CD4-positive, CD25-positive, alpha-beta regulatory T cell (primary cell): ENCODE measurements at regions not wholly inside any gene's neighbourhood (a gene's known extent, or its start where the extent isn't known, plus 50 kb on each side); places are given as distances from the start of the nearest gene placed in this dataset.

Source experiments
- ATAC-seq, 2 donors: fragments of 150-1000 bp; cut with Tn5 transposase; one replicate each; pipeline ENCODE4 v1.10.0; 2021; ENCODE audit warnings: low read depth in 2 of 2, moderate number of reproducible peaks in 2 of 2, moderate library complexity in 1 of 2
- DNase-seq, 3 donors: peaks; one replicate each; pipeline versions ENCODE4 v3.0.0 to v3.0.0-alpha.2; 2012 to 2022; ENCODE audit warnings: mixed read lengths in 1 of 3
- H3K27ac ChIP-seq: one replicate; pipeline ENCODE4 v1.7.0; 2013; ENCODE audit warnings: mild to moderate bottlenecking, low read length; ENCODE audit not compliant: insufficient read depth, poor library complexity, severe bottlenecking
- H3K27me3 ChIP-seq: one replicate; pipeline ENCODE4 v1.7.0; 2013; ENCODE audit warnings: low read length; ENCODE audit not compliant: control insufficient read depth, insufficient read depth
- H3K36me3 ChIP-seq: one replicate; pipeline ENCODE4 v1.7.0; 2013; ENCODE audit warnings: mild to moderate bottlenecking, low read length, moderate library complexity; ENCODE audit not compliant: control insufficient read depth, insufficient read depth
- H3K4me1 ChIP-seq: 2 replicates; pipeline ENCODE4 v1.7.0; 2013; ENCODE audit warnings: mild to moderate bottlenecking, low read length; ENCODE audit not compliant: insufficient read depth, control insufficient read depth, poor library complexity, severe bottlenecking
- H3K4me3 ChIP-seq: one replicate; pipeline ENCODE4 v1.7.0; 2013; ENCODE audit warnings: low read depth, mild to moderate bottlenecking, low read length, moderate library complexity
- H3K9me3 ChIP-seq, 2 experiments: 1 replicate in 1 of 2; 2 replicates in 1 of 2; pipeline ENCODE4 v1.7.0; 2013; ENCODE audit warnings: low read length in 2 of 2, mild to moderate bottlenecking in 1 of 2, moderate library complexity in 1 of 2; ENCODE audit not compliant: control insufficient read depth in 2 of 2
- H3K27ac Mint-ChIP-seq, 3 donors: one replicate each; pipeline ENCODE4 v1.8.0; 2020 to 2022; ENCODE audit warnings: mild to moderate bottlenecking in 3 of 3, mixed read lengths in 3 of 3, moderate library complexity in 2 of 3
- H3K27me3 Mint-ChIP-seq: one replicate; pipeline ENCODE4 v1.8.0; 2022; ENCODE audit warnings: mild to moderate bottlenecking, mixed read lengths
- H3K36me3 Mint-ChIP-seq: one replicate; pipeline ENCODE4 v1.8.0; 2020; ENCODE audit warnings: mixed read lengths
- H3K4me1 Mint-ChIP-seq, 4 donors: one replicate each; pipeline ENCODE4 v1.8.0; 2020 to 2022; ENCODE audit warnings: mixed read lengths in 4 of 4, mild to moderate bottlenecking in 1 of 4
- H3K4me3 Mint-ChIP-seq, 4 donors: one replicate each; pipeline ENCODE4 v1.8.0; 2020 to 2022; ENCODE audit warnings: mild to moderate bottlenecking in 4 of 4, mixed read lengths in 4 of 4, moderate library complexity in 3 of 4
- H3K9me3 Mint-ChIP-seq, 7 donors: one replicate each; pipeline ENCODE4 v1.8.0; 2020 to 2022; ENCODE audit warnings: mixed read lengths in 7 of 7, mild to moderate bottlenecking in 3 of 7, moderate library complexity in 2 of 7

GRCh38 chr2:164048729-164049128 lies 312.9 kb upstream of the FIGN start:
- no peaks in the 10 kb centered on the region for H3K36me3 ChIP-seq
- ATAC-seq (no peak), DNase-seq (no peak)
- no peaks in the 10 kb centered on the region for H3K36me3 Mint-ChIP-seq
- no peaks in the 10 kb centered on the region for H3K27me3 Mint-ChIP-seq
- no peak overlapping the region for H3K27ac Mint-ChIP-seq
- no peak overlapping the region for H3K4me3 Mint-ChIP-seq
- H3K9me3 Mint-ChIP-seq = peaks cover 0 to 27% (median 9%) of the 10 kb centered on the region in 7 donors
- no peak overlapping the region for H3K4me3 ChIP-seq
- no peaks in the 10 kb centered on the region for H3K4me1 ChIP-seq
- no peaks in the 10 kb centered on the region for H3K4me1 Mint-ChIP-seq
- H3K27me3 ChIP-seq = no peaks in the 10 kb centered on the region
- H3K27ac ChIP-seq = no peak overlapping the region
- H3K9me3 ChIP-seq = peaks cover 2 to 7% of the 10 kb centered on the region in 2 experiments

- Mint-ChIP-seq H3K27ac (no peak overlapping the region), H3K9me3 (peaks cover 0 to 21% (median 7%) of the 10 kb centered on the region in 7 donors), H3K4me1 (no peaks in the 10 kb centered on the region), H3K4me3 (no peak overlapping the region), H3K36me3 (no peaks in the 10 kb centered on the region), H3K27me3 (no peaks in the 10 kb centered on the region)
- Histone ChIP-seq H3K4me3 (no peak overlapping the region), H3K36me3 (no peaks in the 10 kb centered on the region), H3K27ac (no peak overlapping the region), H3K9me3 (peaks cover under 1 to 7% of the 10 kb centered on the region in 2 experiments), H3K4me1 (no peaks in the 10 kb centered on the region), H3K27me3 (no peaks in the 10 kb centered on the region)
- no peak for ATAC-seq
- no peak for DNase-seq
Measured at GRCh38 chr2:164046040-164046439, 310.2 kb upstream of the FIGN start.

- no peaks in the 10 kb centered on the region for H3K27me3 ChIP-seq
- no peaks in the 10 kb centered on the region for H3K4me1 ChIP-seq
- DNase-seq (no peak), ATAC-seq (no peak)
- no peak overlapping the region for H3K4me3 ChIP-seq
- Mint-ChIP-seq H3K27ac (no peak overlapping the region), H3K4me1 (no peaks in the 10 kb centered on the region), H3K9me3 (peaks cover 3 to 30% (median 8%) of the 10 kb centered on the region in 7 donors), H3K36me3 (no peaks in the 10 kb centered on the region), H3K27me3 (no peaks in the 10 kb centered on the region), H3K4me3 (no peak overlapping the region)
- no peak overlapping the region for H3K27ac ChIP-seq
- H3K9me3 ChIP-seq = peaks cover 0 to 7% of the 10 kb centered on the region in 2 experiments
- no peaks in the 10 kb centered on the region for H3K36me3 ChIP-seq
Measured at GRCh38 chr2:164044622-164045021, 308.8 kb upstream of the FIGN start.

GRCh38 chr2:164039270-164039669 lies 303.5 kb upstream of the FIGN start:
- Histone ChIP-seq H3K27ac (no peak overlapping the region), H3K4me3 (no peak overlapping the region), H3K9me3 (no peaks in the 10 kb centered on the region), H3K27me3 (no peaks in the 10 kb centered on the region), H3K4me1 (no peaks in the 10 kb centered on the region), H3K36me3 (no peaks in the 10 kb centered on the region)
- Mint-ChIP-seq H3K27me3 (no peaks in the 10 kb centered on the region), H3K27ac (no peak overlapping the region), H3K9me3 (peaks cover 0 to 18% (median 5%) of the 10 kb centered on the region in 7 donors), H3K4me1 (no peaks in the 10 kb centered on the region), H3K36me3 (no peaks in the 10 kb centered on the region), H3K4me3 (no peak overlapping the region)
- ATAC-seq (no peak), DNase-seq (no peak)

GRCh38 chr2:164032995-164033394 lies 297.2 kb upstream of the FIGN start:
- H3K4me1 ChIP-seq = no peaks in the 10 kb centered on the region
- H3K4me3 Mint-ChIP-seq = no peak overlapping the region
- no peaks in the 10 kb centered on the region for H3K9me3 ChIP-seq
- no peak overlapping the region for H3K27ac ChIP-seq
- DNase-seq (no peak), ATAC-seq (no peak)
- H3K36me3 ChIP-seq = no peaks in the 10 kb centered on the region
- no peaks in the 10 kb centered on the region for H3K27me3 ChIP-seq
- H3K36me3 Mint-ChIP-seq = no peaks in the 10 kb centered on the region
- H3K27ac Mint-ChIP-seq = no peak overlapping the region
- H3K9me3 Mint-ChIP-seq = peaks cover 2 to 9% (median 6%) of the 10 kb centered on the region in 7 donors
- H3K4me3 ChIP-seq = no peak overlapping the region
- no peaks in the 10 kb centered on the region for H3K4me1 Mint-ChIP-seq
- H3K27me3 Mint-ChIP-seq = no peaks in the 10 kb centered on the region

- H3K27ac Mint-ChIP-seq = no peak overlapping the region
Measured at GRCh38 chr2:164030623-164031022, 294.8 kb upstream of the FIGN start.

GRCh38 chr2:164028814-164029534 lies 293.2 kb upstream of the FIGN start:
- no peaks in the 10 kb centered on the region for H3K27me3 Mint-ChIP-seq
- no peaks in the 10 kb centered on the region for H3K4me1 ChIP-seq
- H3K4me3 Mint-ChIP-seq = no peak overlapping the region
- no peaks in the 10 kb centered on the region for H3K9me3 ChIP-seq
- no peak overlapping the region for H3K27ac ChIP-seq
- H3K36me3 Mint-ChIP-seq = no peaks in the 10 kb centered on the region
- no peak overlapping the region for H3K4me3 ChIP-seq
- H3K27me3 ChIP-seq = no peaks in the 10 kb centered on the region
- no peak for DNase-seq
- H3K4me1 Mint-ChIP-seq = no peaks in the 10 kb centered on the region
- no peaks in the 10 kb centered on the region for H3K36me3 ChIP-seq
- ATAC-seq = no peak
- peaks cover 3 to 12% (median 7%) of the 10 kb centered on the region in 7 donors for H3K9me3 Mint-ChIP-seq
- H3K27ac Mint-ChIP-seq = no peak overlapping the region

More at GRCh38 chr2:164030623-164031022, 294.8 kb upstream of the FIGN start:
- DNase-seq (no peak), ATAC-seq (no peak)
- Histone ChIP-seq H3K4me1 (no peaks in the 10 kb centered on the region), H3K9me3 (no peaks in the 10 kb centered on the region), H3K27ac (no peak overlapping the region), H3K27me3 (no peaks in the 10 kb centered on the region), H3K4me3 (no peak overlapping the region), H3K36me3 (no peaks in the 10 kb centered on the region)
- no peaks in the 10 kb centered on the region for H3K36me3 Mint-ChIP-seq
- H3K4me3 Mint-ChIP-seq = no peak overlapping the region
- no peaks in the 10 kb centered on the region for H3K27me3 Mint-ChIP-seq
- no peaks in the 10 kb centered on the region for H3K4me1 Mint-ChIP-seq
- peaks cover 2 to 10% (median 7%) of the 10 kb centered on the region in 7 donors for H3K9me3 Mint-ChIP-seq

GRCh38 chr2:164024396-164024795 lies 288.6 kb upstream of the FIGN start:
- Mint-ChIP-seq H3K27ac (no peak overlapping the region), H3K4me3 (no peak overlapping the region), H3K27me3 (no peaks in the 10 kb centered on the region), H3K9me3 (peaks cover 1 to 17% (median 7%) of the 10 kb centered on the region in 7 donors), H3K4me1 (no peaks in the 10 kb centered on the region), H3K36me3 (no peaks in the 10 kb centered on the region)
- no peaks in the 10 kb centered on the region for H3K4me1 ChIP-seq
- H3K36me3 ChIP-seq = no peaks in the 10 kb centered on the region
- H3K27ac ChIP-seq = no peak overlapping the region
- no peak overlapping the region for H3K4me3 ChIP-seq
- H3K9me3 ChIP-seq = peaks cover 0 to 1% of the 10 kb centered on the region in 2 experiments
- DNase-seq (no peak), ATAC-seq (no peak)
- H3K27me3 ChIP-seq = no peaks in the 10 kb centered on the region
